Activated T-cell treated with anti-CD3 and anti-CD28 coated beads, Interleukin-2, amount 50 U/mL, for 4 hours (primary cell): ENCODE measurements at regions not wholly inside any gene's neighbourhood (a gene's known extent, or its start where the extent isn't known, plus 50 kb on each side); places are given as distances from the start of the nearest gene placed in this dataset.
"Not testable (repeated sequence)": the region's sequence is repeated elsewhere in the genome, so short reads cannot be mapped to it uniquely, and the experiment has no call there.

Source experiments
- ATAC-seq, 2 donors: fragments of 200-7000 bp; cut with Tn5 transposase; one replicate each; pipeline ENCODE4 v1.10.0; 2021
- DNase-seq: peaks from one replicate; pipeline ENCODE4 v3.0.0-alpha.2; 2020
- H3K27me3 Mint-ChIP-seq: one replicate; pipeline ENCODE4 v1.8.0; 2021; ENCODE audit warnings: low read depth, mixed read lengths
- H3K36me3 Mint-ChIP-seq: one replicate; pipeline ENCODE4 v1.8.0; 2022; ENCODE audit warnings: mixed read lengths; ENCODE audit not compliant: insufficient read depth
- H3K4me1 Mint-ChIP-seq: one replicate; pipeline ENCODE4 v1.8.0; 2021; ENCODE audit warnings: low read depth, mixed read lengths
- H3K4me3 Mint-ChIP-seq: one replicate; pipeline ENCODE4 v1.8.0; 2021; ENCODE audit warnings: mild to moderate bottlenecking, moderate library complexity, mixed read lengths
- H3K9me3 Mint-ChIP-seq: one replicate; pipeline ENCODE4 v1.8.0; 2021; ENCODE audit warnings: mixed read lengths

- peaks cover 24% of the 10 kb centered on the region for H3K27me3 Mint-ChIP-seq
- H3K4me1 Mint-ChIP-seq: no peaks in the 10 kb centered on the region
- no peak for DNase-seq
- H3K4me3 Mint-ChIP-seq: no peak overlapping the region
- no peak for ATAC-seq
- no peaks in the 10 kb centered on the region for H3K9me3 Mint-ChIP-seq
- H3K36me3 Mint-ChIP-seq: no peaks in the 10 kb centered on the region
Observed at GRCh38 chr11:13135385-13136271, 126.5 kb downstream of the RASSF10 start.

- no peaks in the 10 kb centered on the region for H3K4me1 Mint-ChIP-seq
- ATAC-seq (no peak), DNase-seq (no peak)
- no peaks in the 10 kb centered on the region for H3K9me3 Mint-ChIP-seq
- no peak overlapping the region for H3K4me3 Mint-ChIP-seq
- H3K36me3 Mint-ChIP-seq: no peaks in the 10 kb centered on the region
- H3K27me3 Mint-ChIP-seq: peaks cover 24% of the 10 kb centered on the region
Observed at GRCh38 chr11:13136272-13136596, 127.1 kb downstream of the RASSF10 start.

- no peak for ATAC-seq
Observed at GRCh38 chr11:13137844-13138301, 128.8 kb downstream of the RASSF10 start.

GRCh38 chr11:13139085-13139484, 130.0 kb downstream of the RASSF10 start:
- H3K27me3 Mint-ChIP-seq: peaks cover 24% of the 10 kb centered on the region
- ATAC-seq, DNase-seq, H3K36me3 Mint-ChIP-seq, H3K4me3 Mint-ChIP-seq, H3K9me3 Mint-ChIP-seq, H3K4me1 Mint-ChIP-seq: not testable (repeated sequence)

More at GRCh38 chr11:13137844-13138301, 128.8 kb downstream of the RASSF10 start:
- no peak for DNase-seq
- no peaks in the 10 kb centered on the region for H3K36me3 Mint-ChIP-seq
- peaks cover 24% of the 10 kb centered on the region for H3K27me3 Mint-ChIP-seq
- no peaks in the 10 kb centered on the region for H3K4me1 Mint-ChIP-seq
- H3K4me3 Mint-ChIP-seq: no peak overlapping the region
- H3K9me3 Mint-ChIP-seq: no peaks in the 10 kb centered on the region

GRCh38 chr11:13140028-13140870, 131.1 kb downstream of the RASSF10 start:
- no peak overlapping the region for H3K4me3 Mint-ChIP-seq
- ATAC-seq: no peak
- no peaks in the 10 kb centered on the region for H3K4me1 Mint-ChIP-seq
- no peak for DNase-seq
- H3K36me3 Mint-ChIP-seq: no peaks in the 10 kb centered on the region
- H3K9me3 Mint-ChIP-seq: no peaks in the 10 kb centered on the region
- peaks cover 21% of the 10 kb centered on the region for H3K27me3 Mint-ChIP-seq

GRCh38 chr11:13140873-13141655, 131.9 kb downstream of the RASSF10 start:
- Mint-ChIP-seq H3K4me1 (no peaks in the 10 kb centered on the region), H3K27me3 (peaks cover 21% of the 10 kb centered on the region), H3K36me3 (no peaks in the 10 kb centered on the region), H3K9me3 (no peaks in the 10 kb centered on the region), H3K4me3 (no peak overlapping the region)
- ATAC-seq (no peak), DNase-seq (no peak)

GRCh38 chr11:13141731-13142709, 132.9 kb downstream of the RASSF10 start:
- H3K27me3 Mint-ChIP-seq: peaks cover 21% of the 10 kb centered on the region
- H3K4me1 Mint-ChIP-seq: no peaks in the 10 kb centered on the region
- no peak for DNase-seq
- ATAC-seq: no peak
- no peaks in the 10 kb centered on the region for H3K36me3 Mint-ChIP-seq
- H3K4me3 Mint-ChIP-seq: no peak overlapping the region
- no peaks in the 10 kb centered on the region for H3K9me3 Mint-ChIP-seq

- DNase-seq (no peak), ATAC-seq (no peak)
- Mint-ChIP-seq H3K9me3 (no peaks in the 10 kb centered on the region), H3K4me3 (no peak overlapping the region), H3K4me1 (no peaks in the 10 kb centered on the region), H3K27me3 (peaks cover 12% of the 10 kb centered on the region), H3K36me3 (no peaks in the 10 kb centered on the region)
Observed at GRCh38 chr11:13143486-13144297, 133.9 kb upstream of the BMAL1 start.

- H3K36me3 Mint-ChIP-seq: no peaks in the 10 kb centered on the region
- DNase-seq: no peak
- no peak overlapping the region for H3K4me3 Mint-ChIP-seq
- peaks cover 10% of the 10 kb centered on the region for H3K27me3 Mint-ChIP-seq
- H3K4me1 Mint-ChIP-seq: no peaks in the 10 kb centered on the region
- ATAC-seq: no peak
- H3K9me3 Mint-ChIP-seq: no peaks in the 10 kb centered on the region
Observed at GRCh38 chr11:13145461-13145860, 132.1 kb upstream of the BMAL1 start.

GRCh38 chr11:13149991-13150390, 127.6 kb upstream of the BMAL1 start:
- peaks cover 5% of the 10 kb centered on the region for H3K27me3 Mint-ChIP-seq
- no peaks in the 10 kb centered on the region for H3K36me3 Mint-ChIP-seq
- H3K4me1 Mint-ChIP-seq: no peaks in the 10 kb centered on the region
- no peak overlapping the region for H3K4me3 Mint-ChIP-seq
- no peak for ATAC-seq
- no peaks in the 10 kb centered on the region for H3K9me3 Mint-ChIP-seq
- no peak for DNase-seq

- peaks cover 5% of the 10 kb centered on the region for H3K27me3 Mint-ChIP-seq
- H3K9me3 Mint-ChIP-seq: no peaks in the 10 kb centered on the region
- H3K4me1 Mint-ChIP-seq: no peaks in the 10 kb centered on the region
- DNase-seq: no peak
- no peaks in the 10 kb centered on the region for H3K36me3 Mint-ChIP-seq
- no peak overlapping the region for H3K4me3 Mint-ChIP-seq
- no peak for ATAC-seq
Observed at GRCh38 chr11:13150487-13150886, 127.1 kb upstream of the BMAL1 start.

- H3K4me3 Mint-ChIP-seq: no peak overlapping the region
- DNase-seq: no peak
- peaks cover 6% of the 10 kb centered on the region for H3K27me3 Mint-ChIP-seq
- H3K36me3 Mint-ChIP-seq: no peaks in the 10 kb centered on the region
- ATAC-seq: no peak
- H3K9me3 Mint-ChIP-seq: peaks cover 2% of the 10 kb centered on the region
- H3K4me1 Mint-ChIP-seq: no peaks in the 10 kb centered on the region
Observed at GRCh38 chr11:13152264-13152663, 125.3 kb upstream of the BMAL1 start.
